GM12878 (cell line): ENCODE measurements at regions not wholly inside any gene's neighbourhood (a gene's known extent, or its start where the extent isn't known, plus 50 kb on each side); places are given as distances from the start of the nearest gene placed in this dataset.

Experiments used
- ATAC-seq: fragments of 200-7000 bp; cut with Tn5 transposase; 3 replicates; pipeline ENCODE4 v1.9.1; 2020; ENCODE audit warnings: mild to moderate bottlenecking, moderate library complexity
- BruUV-seq: library from RNA; stranded (reverse); fragments of 400-500 nt; replicated peaks from 2 replicates; lab custom pipeline; 2021; lab: Mats Ljungman, UMichigan
- CTCF ChIA-PET: fragments of 300-600 bp; sonication (Branson Sonifier 250); formaldehyde crosslinking; extraction: SDS; loops from one replicate; lab custom pipeline; 2021; ENCODE audit warnings: inconsistent platforms; lab: Yijun Ruan, JAX
- POLR2A ChIA-PET: fragments of 350-600 bp; formaldehyde crosslinking; extraction: SDS; loops from one replicate; lab custom pipeline; 2021; ENCODE audit warnings: inconsistent platforms; lab: Charles Lee
- RAD21 ChIA-PET: fragments of 300-600 bp; sonication (Branson Sonifier 250); formaldehyde crosslinking; loops from one replicate; lab custom pipeline; 2023; ENCODE audit warnings: antibody characterized with exemption; ENCODE audit not compliant: unreplicated experiment; lab: Charles Lee
- SMC1A ChIA-PET: fragments of 300-600 bp; sonication (Branson Sonifier 250); formaldehyde crosslinking; loops from one replicate; lab custom pipeline; 2023; ENCODE audit not compliant: unreplicated experiment, uncharacterized antibody; lab: Charles Lee
- DNase-seq: peaks from one replicate; pipeline ENCODE4 v3.0.0-alpha.2; 2011; ENCODE audit warnings: low read depth, low spot score
- FAIRE-seq: peaks from 3 replicates; lab custom pipeline; 2011; peaks lifted over from hg19 to GRCh38; lab: Jason Lieb, UNC
- H2AFZ ChIP-seq: 2 replicates; pipeline ENCODE4 v1.6.0; 2011; ENCODE audit warnings: low read depth, low read length, control low read depth; ENCODE audit not compliant: control insufficient read depth
- H3K27ac ChIP-seq: 2 replicates; pipeline ENCODE4 v1.5.1; 2011; ENCODE audit warnings: control low read depth; ENCODE audit not compliant: control insufficient read depth, insufficient read depth
- H3K27me3 ChIP-seq, 2 experiments: replicated peaks in 1 of 2; 2 replicates each; pipeline versions ENCODE4 v1.6.0 to v1.6.1; 2011; ENCODE audit warnings: low read length in 1 of 2; ENCODE audit not compliant: control insufficient read depth in 2 of 2, insufficient read depth in 2 of 2
- H3K36me3 ChIP-seq, 2 experiments: 2 replicates each; pipeline ENCODE4 v1.5.1; 2011; ENCODE audit warnings: low read length in 1 of 2; ENCODE audit not compliant: control insufficient read depth in 2 of 2, insufficient read depth in 2 of 2
- H3K4me1 ChIP-seq: 2 replicates; pipeline ENCODE4 v1.6.1; 2011; ENCODE audit warnings: mild to moderate bottlenecking, low read length, moderate library complexity, mixed read lengths; ENCODE audit not compliant: control insufficient read depth, insufficient read depth
- H3K4me2 ChIP-seq: 2 replicates; pipeline ENCODE4 v1.6.0; 2011; ENCODE audit warnings: control low read depth; ENCODE audit not compliant: control insufficient read depth, insufficient read depth
- H3K4me3 ChIP-seq: fragments of 200-600 bp; sonication (generic); 2 replicates; pipeline ENCODE4 v1.5.1; 2016
- H3K79me2 ChIP-seq: 2 replicates; pipeline ENCODE4 v1.6.0; 2011; ENCODE audit warnings: low read length; ENCODE audit not compliant: control insufficient read depth, insufficient read depth
- H3K9ac ChIP-seq: 2 replicates; pipeline ENCODE4 v1.8.0; 2011; ENCODE audit warnings: low read length, control low read depth, mixed read lengths; ENCODE audit not compliant: control insufficient read depth, insufficient read depth
- H3K9me3 ChIP-seq: replicated peaks from 3 replicates; pipeline ENCODE4 v1.5.1; 2011; ENCODE audit warnings: mild to moderate bottlenecking, low read length; ENCODE audit not compliant: control insufficient read depth, insufficient read depth
- H4K20me1 ChIP-seq: 2 replicates; pipeline ENCODE4 v1.6.0; 2011; ENCODE audit not compliant: control insufficient read depth, insufficient read depth
- BHLHE40 ChIP-seq, 2 experiments: fragments of 450-650 bp in 1 of 2; IDR thresholded peaks; 2 replicates each; pipeline ENCODE4 v1.6.1; 2011 to 2017; ENCODE audit warnings: low read depth in 2 of 2, borderline replicate concordance in 1 of 2, improper control_type of control experiment in 1 of 2, low read length in 1 of 2, mild to moderate bottlenecking in 1 of 2
- CHD1 ChIP-seq: IDR thresholded peaks from 2 replicates; pipeline ENCODE4 v1.6.1; 2012; ENCODE audit warnings: low read depth, low read length, improper control_type of control experiment
- EZH2 ChIP-seq: IDR thresholded peaks from 2 replicates; pipeline ENCODE4 v1.6.1; 2012; ENCODE audit warnings: low read depth, mild to moderate bottlenecking, control low read depth, inconsistent platforms, low read length, borderline replicate concordance; ENCODE audit not compliant: control insufficient read depth
- GABPA ChIP-seq: IDR thresholded peaks from 2 replicates; pipeline ENCODE4 v1.6.1; 2014; ENCODE audit warnings: antibody characterized with exemption, low read depth, mild to moderate bottlenecking, inconsistent platforms
- JUND ChIP-seq: IDR thresholded peaks from 2 replicates; pipeline ENCODE4 v1.6.1; 2012; ENCODE audit warnings: low read depth, mild to moderate bottlenecking, low read length, improper control_type of control experiment, moderate library complexity
- KDM1A ChIP-seq: fragments of 200-600 bp; sonication (generic); IDR thresholded peaks from 2 replicates; pipeline ENCODE4 v1.6.1; 2016; ENCODE audit warnings: borderline replicate concordance
- MTA3 ChIP-seq: IDR thresholded peaks from 2 replicates; pipeline ENCODE4 v1.6.1; 2012; ENCODE audit warnings: low read length, inconsistent platforms, borderline replicate concordance
- NKRF ChIP-seq: fragments of 450-650 bp; conservative IDR thresholded peaks from 2 replicates; pipeline ENCODE4 v1.6.1; 2017; ENCODE audit warnings: mild to moderate bottlenecking, moderate library complexity
- NR2C2 ChIP-seq: IDR thresholded peaks from 2 replicates; pipeline ENCODE4 v1.6.1; 2011; ENCODE audit warnings: borderline replicate concordance, low read depth; ENCODE audit not compliant: control insufficient read depth, insufficient read length
- SMAD1 ChIP-seq: fragments of 450-650 bp; IDR thresholded peaks from 2 replicates; pipeline ENCODE4 v1.6.1; 2018; ENCODE audit warnings: mild to moderate bottlenecking, low read depth; ENCODE audit not compliant: partially characterized antibody
- SUPT20H ChIP-seq: IDR thresholded peaks from 2 replicates; pipeline ENCODE4 v1.6.1; 2011; ENCODE audit warnings: low read depth, mild to moderate bottlenecking, low read length, moderate library complexity, borderline replicate concordance; ENCODE audit not compliant: control insufficient read depth
- TARDBP ChIP-seq: IDR thresholded peaks from 2 replicates; pipeline ENCODE4 v1.6.1; 2016; ENCODE audit warnings: borderline replicate concordance
- ZZZ3 ChIP-seq: IDR thresholded peaks from 2 replicates; pipeline ENCODE4 v1.6.1; 2011; ENCODE audit warnings: low read depth; ENCODE audit not compliant: control insufficient read depth, insufficient read length
- in situ Hi-C: fragments of 300-500 bp; cut with MboI; formaldehyde crosslinking; loops from 9 replicates; pipeline ENCODE4 v1.14.3; 2018; ENCODE audit warnings: mixed read lengths
- intact Hi-C: fragments of 100-400 bp; cut with micrococcal nuclease; formaldehyde crosslinking; loops from one replicate; pipeline ENCODE4 v1.14.2; 2022; ENCODE audit not compliant: unreplicated experiment
- TF ChIP-seq, protein P1 (sequence below): IDR thresholded peaks from 2 replicates; pipeline ENCODE4 v1.6.1; 2011; ENCODE audit warnings: low read depth, low read length, improper control_type of control experiment, borderline replicate concordance
- TF ChIP-seq, protein P2 (sequence below): IDR thresholded peaks from 2 replicates; pipeline ENCODE4 v1.6.1; 2011; ENCODE audit warnings: mild to moderate bottlenecking, low read depth, low read length, moderate library complexity; ENCODE audit not compliant: insufficient replicate concordance

DNA sequence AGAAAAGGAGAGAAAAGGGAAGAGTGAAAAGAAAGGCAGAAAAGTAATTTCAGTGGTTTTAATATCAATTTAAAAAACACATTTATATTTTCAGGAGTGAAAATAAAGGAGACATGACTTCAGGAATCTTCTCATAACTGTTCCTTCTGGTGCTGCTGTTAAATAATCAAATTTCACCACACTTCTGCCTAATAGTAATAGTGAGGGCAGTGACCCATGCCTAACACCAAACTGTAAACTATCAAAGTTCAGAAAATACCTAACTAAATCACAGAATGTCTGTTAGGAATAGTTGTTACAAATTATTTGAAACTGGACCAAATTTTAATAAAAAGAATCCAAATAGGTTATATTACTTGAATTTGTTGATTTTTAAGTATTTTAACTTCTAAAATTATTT is 169.4 kb downstream of the RPL10L start:
- no peak for FAIRE-seq
- no TSS peak for BruUV-seq

More for the DNA sequence above, 169.4 kb downstream of the RPL10L start:
- DNase-seq: no peak
- TF ChIP-seq, protein P1, sequence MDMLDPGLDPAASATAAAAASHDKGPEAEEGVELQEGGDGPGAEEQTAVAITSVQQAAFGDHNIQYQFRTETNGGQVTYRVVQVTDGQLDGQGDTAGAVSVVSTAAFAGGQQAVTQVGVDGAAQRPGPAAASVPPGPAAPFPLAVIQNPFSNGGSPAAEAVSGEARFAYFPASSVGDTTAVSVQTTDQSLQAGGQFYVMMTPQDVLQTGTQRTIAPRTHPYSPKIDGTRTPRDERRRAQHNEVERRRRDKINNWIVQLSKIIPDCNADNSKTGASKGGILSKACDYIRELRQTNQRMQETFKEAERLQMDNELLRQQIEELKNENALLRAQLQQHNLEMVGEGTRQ: no peak
- TF ChIP-seq TARDBP (no peak), CHD1 (no peak), NR2C2 (no peak), BHLHE40 (IDR thresholded peaks at IDR 0.05; ENCODE audit: borderline replicate concordance in 1 of 2, low read depth in 2 of 2, low read length in 1 of 2) (no peak), GABPA (no peak), NKRF (no peak), KDM1A (no peak), MTA3 (no peak), ZZZ3 (no peak), SMAD1 (no peak), SUPT20H (no peak), JUND (no peak), EZH2 (no peak)
- TF ChIP-seq, protein P2, sequence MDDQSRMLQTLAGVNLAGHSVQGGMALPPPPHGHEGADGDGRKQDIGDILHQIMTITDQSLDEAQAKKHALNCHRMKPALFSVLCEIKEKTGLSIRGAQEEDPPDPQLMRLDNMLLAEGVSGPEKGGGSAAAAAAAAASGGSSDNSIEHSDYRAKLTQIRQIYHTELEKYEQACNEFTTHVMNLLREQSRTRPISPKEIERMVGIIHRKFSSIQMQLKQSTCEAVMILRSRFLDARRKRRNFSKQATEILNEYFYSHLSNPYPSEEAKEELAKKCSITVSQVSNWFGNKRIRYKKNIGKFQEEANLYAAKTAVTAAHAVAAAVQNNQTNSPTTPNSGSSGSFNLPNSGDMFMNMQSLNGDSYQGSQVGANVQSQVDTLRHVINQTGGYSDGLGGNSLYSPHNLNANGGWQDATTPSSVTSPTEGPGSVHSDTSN: no peak
- TF ChIP-seq, all 136 proteins: peak for 0
- no peaks in the 10 kb centered on the region for H3K9me3 ChIP-seq
- H3K36me3 ChIP-seq: no peaks in the 10 kb centered on the region
- CTCF ChIA-PET: no interaction called here
- H3K4me2 ChIP-seq: no peak overlapping the region
- H3K27me3 ChIP-seq: no peaks in the 10 kb centered on the region
- POLR2A ChIA-PET: no interaction called here
- H3K4me3 ChIP-seq: no peak overlapping the region
- intact Hi-C loops (no loop called here), in situ Hi-C loops (no loop called here)
- no peaks in the 10 kb centered on the region for H3K4me1 ChIP-seq
- SMC1A ChIA-PET: interaction anchor here (0.7 to 2.1 kb wide), 2 partner anchors 8 to 12 kb away, joined by 3 to 8 read pairs; no protein-coding TSS in a partner anchor
- H3K79me2 ChIP-seq: no peaks in the 10 kb centered on the region
- no peak overlapping the region for H3K27ac ChIP-seq
- RAD21 ChIA-PET: no interaction called here
- no peak overlapping the region for H2AFZ ChIP-seq
- no peaks in the 10 kb centered on the region for H4K20me1 ChIP-seq
- ATAC-seq: no peak
- no peak overlapping the region for H3K9ac ChIP-seq
